ENCODE measurements at regions not wholly inside any gene's neighbourhood (a gene's known extent, or its start where the extent isn't known, plus 50 kb on each side); places are given as distances from the start of the nearest gene placed in this dataset.

GRCh38 chr7:26480156-26480555 lies 188.5 kb downstream of the SNX10 start:
- no peaks in the 10 kb centered on the region for H3K36me3 ChIP-seq
- H3K4me1 ChIP-seq: no peaks in the 10 kb centered on the region
- peaks cover 6 to 29% (median 13%) of the 10 kb centered on the region in 11 experiments; a peak in 17 of 22 replicates for H3K9me3 ChIP-seq (replicated peaks in 1 of 11)
- TF ChIP-seq Cebpa-rat (IDR thresholded peaks at IDR 0.05): no peak
- no peak overlapping the region for H3K4me3 ChIP-seq
- no peak overlapping the region for H3K27ac ChIP-seq
- no peak overlapping the region for H3K9ac ChIP-seq
- H4K20me1 ChIP-seq: no peaks in the 10 kb centered on the region
- H3K27me3 ChIP-seq: no peaks in the 10 kb centered on the region
- no peak overlapping the region for H3K4me2 ChIP-seq

DNA sequence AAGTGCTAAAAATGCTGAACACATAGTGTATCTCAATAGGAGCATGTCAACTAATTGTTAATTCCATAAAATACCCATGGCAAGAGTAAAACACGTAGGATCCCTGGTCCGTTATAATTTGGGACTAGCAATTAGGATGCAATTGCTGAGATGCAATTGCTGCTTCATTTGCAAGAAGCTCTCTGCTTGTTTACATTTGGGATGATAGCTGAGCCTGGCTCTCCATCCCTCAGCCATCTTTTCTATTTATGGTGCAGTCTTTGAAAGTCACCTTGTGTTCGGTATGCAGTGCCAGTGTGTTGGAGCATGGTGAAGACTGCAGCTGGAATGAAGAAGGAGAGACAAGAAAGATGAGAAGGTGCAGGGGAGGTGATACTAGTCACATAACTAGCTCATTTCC lies 191.3 kb downstream of the SNX10 start:
- no peak overlapping the region for H3K4me3 ChIP-seq
- no peak overlapping the region for H3K4me2 ChIP-seq
- no peaks in the 10 kb centered on the region for H3K36me3 ChIP-seq

DNA sequence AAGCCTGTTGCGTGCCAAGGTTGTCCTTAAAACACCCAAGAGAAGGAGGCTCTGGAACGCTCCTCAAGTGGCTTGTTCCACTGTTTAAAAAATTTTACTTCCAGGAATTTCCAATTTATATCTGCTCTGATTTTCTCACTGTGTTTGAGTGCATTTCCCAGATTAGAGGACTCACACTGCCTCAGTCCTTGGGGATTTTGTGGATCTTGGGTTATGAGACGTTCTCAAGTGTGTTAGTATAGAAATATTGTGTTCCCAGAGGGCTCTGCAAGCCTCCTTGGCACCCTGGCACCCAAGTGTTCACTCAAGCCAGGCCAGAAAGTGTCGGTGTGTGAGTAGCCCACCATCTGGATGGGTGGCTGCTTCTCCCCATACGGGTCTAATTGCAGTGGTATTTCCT lies 192.2 kb downstream of the SNX10 start:
- no peaks in the 10 kb centered on the region for H3K27me3 ChIP-seq
- H3K4me3 ChIP-seq: no peak overlapping the region
- H3K27ac ChIP-seq: no peak overlapping the region
- no peak for TF ChIP-seq Cebpa-rat (IDR thresholded peaks at IDR 0.05)
- peaks cover 0 to 3% (median 0%) of the 10 kb centered on the region in 10 experiments; a peak in 1 of 20 replicates for H3K4me1 ChIP-seq
- no peaks in the 10 kb centered on the region; a peak in 1 of 22 replicates for H4K20me1 ChIP-seq
- H3K9ac ChIP-seq: no peak overlapping the region
- no peaks in the 10 kb centered on the region for H3K36me3 ChIP-seq
- peaks cover 6 to 32% (median 13%) of the 10 kb centered on the region in 11 experiments; a peak in 17 of 22 replicates for H3K9me3 ChIP-seq (replicated peaks in 1 of 11)
- no peak overlapping the region for H3K4me2 ChIP-seq

More for the DNA sequence above, 191.3 kb downstream of the SNX10 start:
- no peaks in the 10 kb centered on the region for H3K27me3 ChIP-seq
- no peak overlapping the region for H3K27ac ChIP-seq
- no peaks in the 10 kb centered on the region; a peak in 1 of 22 replicates for H4K20me1 ChIP-seq
- no peak overlapping the region for H3K9ac ChIP-seq
- peaks cover 6 to 32% (median 13%) of the 10 kb centered on the region in 11 experiments; a peak in 17 of 22 replicates for H3K9me3 ChIP-seq (replicated peaks in 1 of 11)
- TF ChIP-seq Cebpa-rat (IDR thresholded peaks at IDR 0.05): no peak
- peaks cover 0 to under 1% (median 0%) of the 10 kb centered on the region in 10 experiments; a peak in 1 of 20 replicates for H3K4me1 ChIP-seq

- no peaks in the 10 kb centered on the region for H3K27me3 ChIP-seq
- H3K4me2 ChIP-seq: no peak overlapping the region
- no peaks in the 10 kb centered on the region for H3K36me3 ChIP-seq
- no peak overlapping the region for H3K4me3 ChIP-seq
- H3K9me3 ChIP-seq (replicated peaks in 1 of 11): peaks cover 6 to 32% (median 13%) of the 10 kb centered on the region in 11 experiments; a peak in 17 of 22 replicates
- peaks cover 0 to 3% (median 0%) of the 10 kb centered on the region in 10 experiments; a peak in 1 of 20 replicates for H3K4me1 ChIP-seq
- no peak overlapping the region for H3K27ac ChIP-seq
- TF ChIP-seq Cebpa-rat (IDR thresholded peaks at IDR 0.05): no peak
- H3K9ac ChIP-seq: no peak overlapping the region
- no peaks in the 10 kb centered on the region; a peak in 1 of 22 replicates for H4K20me1 ChIP-seq
These were observed 193.8 kb downstream of the SNX10 start for GRCh38 chr7:26485367-26485934.

DNA sequence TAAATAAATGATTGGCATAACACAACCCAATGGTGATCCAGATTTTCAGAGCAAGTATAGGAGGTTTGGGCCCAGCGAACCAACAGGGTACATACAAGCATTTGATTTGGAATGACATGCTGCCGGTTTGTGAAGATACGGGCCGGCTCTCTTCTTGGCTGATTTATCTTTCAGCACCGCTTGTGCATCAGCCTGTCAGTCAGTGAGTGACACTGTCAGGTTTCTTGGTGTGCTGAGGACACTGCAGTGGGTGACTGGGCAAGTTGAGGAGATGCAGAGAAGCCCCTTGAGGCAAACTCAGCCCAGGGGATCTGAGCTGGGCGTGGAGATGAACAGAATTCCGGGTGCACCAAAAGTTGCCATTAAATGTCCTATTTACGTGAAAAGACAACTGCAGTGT lies 194.5 kb downstream of the SNX10 start:
- Histone ChIP-seq H3K4me1 (peaks cover 0 to 3% (median 0%) of the 10 kb centered on the region in 10 experiments; a peak in 1 of 20 replicates), H3K4me2 (no peak overlapping the region), H3K36me3 (no peaks in the 10 kb centered on the region), H3K9ac (no peak overlapping the region), H3K27me3 (no peaks in the 10 kb centered on the region), H3K27ac (no peak overlapping the region), H3K4me3 (no peak overlapping the region), H3K9me3 (replicated peaks in 1 of 11) (peaks cover 6 to 32% (median 13%) of the 10 kb centered on the region in 11 experiments; a peak in 17 of 22 replicates), H4K20me1 (no peaks in the 10 kb centered on the region; a peak in 1 of 22 replicates)
- no peak for TF ChIP-seq Cebpa-rat (IDR thresholded peaks at IDR 0.05)

DNA sequence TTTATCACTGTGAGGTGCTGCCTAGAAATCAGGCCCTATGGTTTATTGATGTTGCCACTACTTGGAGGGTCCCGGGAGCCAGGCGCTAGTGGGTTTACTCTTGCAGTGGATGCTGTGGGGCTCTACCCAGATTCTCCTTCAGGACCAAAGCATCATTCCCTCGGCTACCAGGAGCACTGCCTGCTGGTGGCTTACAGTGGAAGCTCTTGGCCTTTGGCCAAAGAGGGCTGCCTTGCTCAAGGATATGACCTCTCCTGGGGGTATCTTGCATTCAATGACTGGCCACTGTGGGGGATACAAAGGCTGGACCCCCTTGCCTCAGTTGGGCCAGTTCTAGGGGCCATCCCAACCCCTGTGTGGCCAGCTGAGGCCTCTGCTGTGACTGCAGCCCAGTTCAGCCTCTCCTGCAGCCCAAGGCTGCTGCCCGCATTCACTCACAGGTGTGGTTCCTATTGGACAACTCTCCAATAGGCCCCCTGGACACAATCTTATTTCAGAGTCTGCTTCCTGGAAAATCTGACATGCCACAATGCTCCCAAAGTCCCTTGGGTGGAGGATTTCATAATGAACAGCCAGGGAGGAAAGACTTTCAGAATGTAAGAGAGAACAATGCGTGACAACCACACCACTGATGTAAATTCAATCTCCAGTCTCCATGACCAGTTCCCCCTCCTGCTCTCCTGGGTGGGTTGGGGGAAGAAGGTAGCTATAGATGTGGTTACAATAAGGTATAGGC lies 196.3 kb downstream of the SNX10 start:
- H3K27ac ChIP-seq: no peak overlapping the region
- no peaks in the 10 kb centered on the region; a peak in 1 of 22 replicates for H4K20me1 ChIP-seq
- peak overlapping the region in 2 of 11 experiments; percentile 6; a peak in 2 of 22 replicates for H3K4me2 ChIP-seq
- no peaks in the 10 kb centered on the region for H3K27me3 ChIP-seq
- peaks cover 6 to 25% (median 13%) of the 10 kb centered on the region in 11 experiments; a peak in 17 of 22 replicates for H3K9me3 ChIP-seq (replicated peaks in 1 of 11)
- H3K4me1 ChIP-seq: peaks cover 0 to 3% (median 0%) of the 10 kb centered on the region in 10 experiments; a peak in 1 of 20 replicates
- H3K4me3 ChIP-seq: no peak overlapping the region
- no peak overlapping the region for H3K9ac ChIP-seq
- H3K36me3 ChIP-seq: no peaks in the 10 kb centered on the region
- no peak for TF ChIP-seq Cebpa-rat (IDR thresholded peaks at IDR 0.05)

DNA sequence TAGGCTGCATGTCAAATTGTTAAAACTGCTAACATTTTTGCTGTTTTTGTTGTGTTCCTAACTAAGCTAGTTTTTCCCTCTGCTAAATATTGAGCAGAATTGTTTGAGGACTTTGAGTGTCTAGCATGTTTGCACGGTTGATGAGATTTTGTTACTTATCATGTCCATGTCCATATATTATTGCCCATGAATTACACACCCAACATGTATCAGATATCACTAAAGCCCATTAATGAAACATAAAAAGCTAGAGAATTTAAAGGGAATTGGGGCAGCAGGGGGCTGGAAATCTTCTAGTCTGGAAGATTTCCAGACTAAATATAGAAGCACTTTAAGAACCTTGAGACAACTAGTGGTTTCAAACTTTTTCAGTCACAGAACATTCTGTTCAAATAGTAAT lies 197.7 kb downstream of the SNX10 start:
- H3K27me3 ChIP-seq: no peaks in the 10 kb centered on the region
- no peak for TF ChIP-seq Cebpa-rat (IDR thresholded peaks at IDR 0.05)
- peaks cover 0 to 3% (median 0%) of the 10 kb centered on the region in 10 experiments; a peak in 1 of 20 replicates for H3K4me1 ChIP-seq
- H3K4me2 ChIP-seq: no peak overlapping the region
- H3K9me3 ChIP-seq (replicated peaks in 1 of 11): peaks cover 0 to 11% (median 2%) of the 10 kb centered on the region in 11 experiments; a peak in 9 of 22 replicates
- no peak overlapping the region for H3K4me3 ChIP-seq
- H4K20me1 ChIP-seq: no peaks in the 10 kb centered on the region; a peak in 1 of 22 replicates
- no peak overlapping the region for H3K9ac ChIP-seq
- H3K27ac ChIP-seq: no peak overlapping the region
- no peaks in the 10 kb centered on the region for H3K36me3 ChIP-seq

GRCh38 chr7:26489906-26490639 lies 198.4 kb downstream of the SNX10 start:
- no peak overlapping the region for H3K27ac ChIP-seq
- TF ChIP-seq Cebpa-rat (IDR thresholded peaks at IDR 0.05): no peak
- H3K4me2 ChIP-seq: no peak overlapping the region
- peaks cover 0 to 4% (median 0%) of the 10 kb centered on the region in 11 experiments; a peak in 3 of 22 replicates for H3K9me3 ChIP-seq (replicated peaks in 1 of 11)
- H4K20me1 ChIP-seq: no peaks in the 10 kb centered on the region; a peak in 1 of 22 replicates
- no peaks in the 10 kb centered on the region for H3K27me3 ChIP-seq
- no peak overlapping the region for H3K4me3 ChIP-seq
- no peaks in the 10 kb centered on the region for H3K36me3 ChIP-seq
- peaks cover 0 to 3% (median 0%) of the 10 kb centered on the region in 10 experiments; a peak in 1 of 20 replicates for H3K4me1 ChIP-seq
- no peak overlapping the region for H3K9ac ChIP-seq

Data from BLaER1 treated with 17β-estradiol and CSF1 and Interleukin-3, amounts not matched to agents 10 nM and 100 nM (cell line).